VCaP (cell line): ENCODE measurements at regions not wholly inside any gene's neighbourhood (a gene's known extent, or its start where the extent isn't known, plus 50 kb on each side); places are given as distances from the start of the nearest gene placed in this dataset.

Source experiments
- H3K27ac ChIP-seq: fragments of 450-650 bp; 2 replicates; pipeline ENCODE4 v1.5.1; 2017
- TF ChIP-seq, protein P1 (sequence below): fragments of 450-650 bp; conservative IDR thresholded peaks from 2 replicates; pipeline ENCODE4 v1.5.1; 2017; ENCODE audit warnings: mild to moderate bottlenecking, moderate library complexity

DNA sequence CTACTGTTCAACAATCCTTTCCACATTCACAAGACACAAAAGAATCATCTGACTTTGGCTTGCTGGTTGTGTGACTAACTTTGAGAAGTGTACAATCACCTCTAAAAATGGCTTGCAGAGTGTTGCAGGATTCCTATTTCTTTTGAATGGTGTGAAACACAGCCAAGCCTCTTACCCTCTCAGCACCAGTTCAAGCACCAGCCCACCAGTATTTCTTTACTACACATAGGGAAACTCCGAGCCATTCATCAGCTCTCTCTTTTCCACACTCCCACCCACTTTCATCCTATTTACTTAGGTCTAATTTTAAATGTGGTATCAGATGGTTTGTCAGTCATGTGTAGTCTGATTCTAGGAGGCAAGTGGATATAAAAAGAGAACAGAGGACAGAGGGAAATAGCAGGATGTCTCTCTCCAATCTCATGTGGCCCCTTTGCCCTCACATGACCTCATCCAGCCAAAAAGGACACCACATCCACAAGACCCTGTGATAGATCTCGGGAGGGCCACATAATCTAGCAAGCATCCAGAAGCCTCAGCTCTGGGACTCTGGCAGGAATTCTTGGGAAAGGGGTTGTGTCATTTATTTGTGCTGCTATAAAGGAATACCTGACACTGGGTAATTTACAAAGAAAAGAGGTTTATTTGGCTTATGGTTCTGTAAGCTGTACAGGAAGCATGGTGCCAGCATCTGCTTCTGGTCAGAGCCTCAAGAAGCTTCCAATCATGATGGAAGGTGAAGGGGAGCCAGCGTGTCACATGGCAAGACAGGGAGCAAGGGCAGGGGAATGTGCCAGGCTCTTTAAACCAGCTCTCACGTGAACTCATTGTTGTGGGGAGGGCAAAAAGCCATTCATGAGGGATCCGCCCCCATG, 66.8 kb upstream of the NEBL start:
- TF ChIP-seq, protein P1, sequence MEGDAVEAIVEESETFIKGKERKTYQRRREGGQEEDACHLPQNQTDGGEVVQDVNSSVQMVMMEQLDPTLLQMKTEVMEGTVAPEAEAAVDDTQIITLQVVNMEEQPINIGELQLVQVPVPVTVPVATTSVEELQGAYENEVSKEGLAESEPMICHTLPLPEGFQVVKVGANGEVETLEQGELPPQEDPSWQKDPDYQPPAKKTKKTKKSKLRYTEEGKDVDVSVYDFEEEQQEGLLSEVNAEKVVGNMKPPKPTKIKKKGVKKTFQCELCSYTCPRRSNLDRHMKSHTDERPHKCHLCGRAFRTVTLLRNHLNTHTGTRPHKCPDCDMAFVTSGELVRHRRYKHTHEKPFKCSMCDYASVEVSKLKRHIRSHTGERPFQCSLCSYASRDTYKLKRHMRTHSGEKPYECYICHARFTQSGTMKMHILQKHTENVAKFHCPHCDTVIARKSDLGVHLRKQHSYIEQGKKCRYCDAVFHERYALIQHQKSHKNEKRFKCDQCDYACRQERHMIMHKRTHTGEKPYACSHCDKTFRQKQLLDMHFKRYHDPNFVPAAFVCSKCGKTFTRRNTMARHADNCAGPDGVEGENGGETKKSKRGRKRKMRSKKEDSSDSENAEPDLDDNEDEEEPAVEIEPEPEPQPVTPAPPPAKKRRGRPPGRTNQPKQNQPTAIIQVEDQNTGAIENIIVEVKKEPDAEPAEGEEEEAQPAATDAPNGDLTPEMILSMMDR: no peak
- H3K27ac ChIP-seq: no peak overlapping the region

DNA sequence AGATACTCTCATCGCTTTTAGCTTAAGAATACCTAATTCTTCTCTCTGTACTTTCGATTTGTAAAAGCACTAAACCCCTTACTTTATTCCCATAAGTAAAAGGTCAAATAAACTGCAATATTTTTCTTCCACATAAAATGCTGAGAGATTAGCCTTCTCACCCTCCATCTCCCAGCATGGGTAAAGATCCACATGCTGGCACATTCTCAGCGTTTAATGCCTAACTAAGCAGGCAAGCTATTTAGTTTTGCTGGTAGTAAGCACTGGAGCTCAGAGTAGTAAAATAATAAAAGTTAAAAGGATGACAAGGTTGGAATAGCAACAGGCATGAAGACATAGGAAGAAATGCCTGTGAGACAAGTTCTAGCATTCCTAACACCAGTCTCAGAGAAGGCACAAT, 65.9 kb upstream of the NEBL start:
- TF ChIP-seq, protein P1: no peak
- H3K27ac ChIP-seq: no peak overlapping the region

DNA sequence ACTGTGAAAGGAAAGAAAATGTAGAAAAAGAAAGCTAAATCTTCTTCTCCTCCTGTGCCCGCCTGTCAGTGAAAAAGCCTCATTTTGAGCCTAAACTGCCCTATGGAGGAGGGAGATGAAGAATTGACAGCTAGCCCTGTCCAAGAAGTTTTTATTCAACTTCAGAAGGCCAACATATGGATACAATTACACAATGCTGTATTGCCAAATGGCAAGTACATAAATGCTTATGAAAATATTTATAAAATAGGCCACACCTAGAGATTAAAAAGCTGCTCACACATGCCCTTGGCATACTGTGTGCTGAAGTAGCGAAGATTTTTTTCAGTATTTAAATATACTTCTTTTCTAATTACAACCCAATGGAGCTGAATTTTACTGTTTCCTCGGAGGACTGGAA, 65.1 kb upstream of the NEBL start:
- TF ChIP-seq, protein P1: no peak
- no peak overlapping the region for H3K27ac ChIP-seq

DNA sequence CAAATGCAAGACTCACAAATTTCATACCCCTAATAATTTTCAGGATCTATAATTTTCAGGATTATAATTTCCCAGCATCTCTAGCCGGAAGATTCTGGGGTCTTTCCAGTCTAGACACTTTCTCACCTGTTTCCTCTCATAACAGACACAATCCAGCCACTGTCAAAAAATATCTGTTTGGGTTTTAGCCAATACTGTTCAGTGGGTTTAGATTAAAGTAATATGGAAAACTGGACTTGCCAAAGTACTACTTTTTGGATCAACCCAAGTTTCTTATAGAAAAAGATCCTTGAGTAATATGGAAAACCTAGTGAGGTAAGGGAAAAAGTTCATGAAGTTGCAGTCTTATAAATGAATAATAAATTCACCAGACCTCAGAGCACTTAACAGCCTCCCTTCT, 62.1 kb upstream of the NEBL start:
- no peak overlapping the region for H3K27ac ChIP-seq
- TF ChIP-seq, protein P1: no peak

DNA sequence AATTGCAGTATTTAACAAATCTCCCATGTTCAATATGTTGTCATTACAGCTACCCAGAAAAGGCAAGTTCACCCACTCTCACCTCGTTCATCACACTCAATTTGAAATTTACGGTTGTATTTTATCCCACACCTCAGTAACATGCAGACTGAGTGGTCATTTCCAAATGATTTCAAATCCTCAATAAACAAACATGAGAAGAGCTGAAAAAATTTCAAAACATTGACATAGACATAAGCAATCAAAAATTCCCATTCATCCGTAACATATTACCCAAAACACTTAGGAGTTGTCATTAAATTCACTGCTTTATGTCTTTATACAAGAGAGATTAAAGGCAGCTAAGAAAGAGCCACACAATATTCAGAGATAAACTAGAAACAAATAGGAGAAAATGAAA, 61.7 kb upstream of the NEBL start:
- no peak overlapping the region for H3K27ac ChIP-seq
- TF ChIP-seq, protein P1: no peak

DNA sequence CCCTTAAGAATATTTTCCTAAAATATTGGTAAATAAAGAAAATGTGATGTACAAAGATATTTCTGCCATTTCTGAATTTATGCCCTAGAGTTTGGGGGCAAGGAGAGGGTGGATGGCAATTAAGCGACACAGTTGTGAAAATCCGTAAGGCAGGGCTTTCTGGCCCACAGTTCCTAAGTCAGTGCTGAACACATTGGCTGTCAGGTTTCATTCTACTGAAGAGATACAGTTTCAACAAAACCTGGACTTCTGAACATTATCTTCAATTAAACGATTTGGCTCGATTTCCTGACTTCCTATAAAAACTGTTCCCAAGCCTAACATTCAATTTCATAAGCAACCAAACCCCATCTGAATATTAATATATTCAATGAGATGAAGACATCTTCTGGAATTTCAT, 61.1 kb upstream of the NEBL start:
- TF ChIP-seq, protein P1: no peak
- H3K27ac ChIP-seq: no peak overlapping the region

DNA sequence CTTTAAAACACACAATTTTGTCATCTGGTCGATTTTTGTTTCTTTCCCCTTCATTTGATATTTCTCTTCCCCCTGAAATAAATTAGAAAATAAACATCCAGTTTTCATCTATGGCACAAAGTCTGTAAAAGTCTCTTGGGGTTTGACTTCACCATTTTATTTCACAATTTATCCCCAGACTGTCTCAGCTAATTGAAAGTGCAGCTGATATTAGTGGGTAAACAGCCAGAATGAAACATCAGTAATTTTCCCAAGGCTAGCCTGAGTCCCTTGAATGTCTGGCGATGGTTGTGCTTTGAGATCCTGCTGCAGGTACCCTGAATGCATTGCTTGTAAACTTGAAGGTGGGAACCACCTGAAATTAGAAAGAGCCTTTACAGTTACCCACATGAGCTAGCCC, 60.6 kb upstream of the NEBL start:
- TF ChIP-seq, protein P1: no peak
- no peak overlapping the region for H3K27ac ChIP-seq
